Endothelial cell of umbilical vein (primary cell): ENCODE measurements at regions not wholly inside any gene's neighbourhood (a gene's known extent, or its start where the extent isn't known, plus 50 kb on each side); places are given as distances from the start of the nearest gene placed in this dataset.
"Not testable (repeated sequence)": the region's sequence is repeated elsewhere in the genome, so short reads cannot be mapped to it uniquely, and the experiment has no call there.

Experiments
- BruUV-seq: library from RNA; stranded (reverse); fragments of 400-500 nt; replicated peaks from 2 replicates; lab custom pipeline; 2021; lab: Mats Ljungman, UMichigan
- CTCF ChIA-PET: fragments of 300-600, 350-600 bp; sonication (Branson Sonifier 250); formaldehyde crosslinking; loops from one replicate; lab custom pipeline; 2021; ENCODE audit warnings: antibody characterized with exemption, inconsistent platforms; lab: Charles Lee
- POLR2A ChIA-PET: fragments of 300-600, 350-600 bp; sonication (Branson Sonifier 250); formaldehyde crosslinking; loops from one replicate; lab custom pipeline; 2021; ENCODE audit warnings: antibody characterized with exemption, inconsistent platforms; lab: Charles Lee
- DNase-seq: peaks from one replicate; pipeline ENCODE4 v3.0.0-alpha.2; 2011; ENCODE audit warnings: low read depth, low spot score
- FAIRE-seq: peaks from 2 replicates; lab custom pipeline; 2011; peaks lifted over from hg19 to GRCh38; lab: Jason Lieb, UNC
- H2AFZ ChIP-seq: 2 replicates; pipeline ENCODE4 v1.6.0; 2012; ENCODE audit warnings: low read depth, low read length, control low read depth, inconsistent platforms
- H3K27ac ChIP-seq: 2 replicates; pipeline ENCODE4 v1.5.1; 2011; ENCODE audit warnings: low read depth, mild to moderate bottlenecking, control low read depth, low read length, moderate library complexity; ENCODE audit not compliant: insufficient read depth
- H3K27me3 ChIP-seq, 2 experiments: 2 replicates each; pipeline versions ENCODE4 v1.6.0 to v1.6.1; 2011; ENCODE audit warnings: low read length in 2 of 2, mixed read lengths in 1 of 2; ENCODE audit not compliant: control insufficient read depth in 2 of 2, insufficient read depth in 2 of 2
- H3K36me3 ChIP-seq, 2 experiments: 2 replicates in 1 of 2; 3 replicates in 1 of 2; pipeline ENCODE4 v1.5.1; 2011; ENCODE audit warnings: low read length in 2 of 2, mild to moderate bottlenecking in 1 of 2, moderate library complexity in 1 of 2; ENCODE audit not compliant: control insufficient read depth in 2 of 2, insufficient read depth in 2 of 2; ENCODE audit errors: extremely low read depth in 1 of 2
- H3K4me1 ChIP-seq: 3 replicates; pipeline ENCODE4 v1.5.1; 2011; ENCODE audit warnings: mild to moderate bottlenecking, low read length; ENCODE audit not compliant: control insufficient read depth, insufficient read depth; ENCODE audit errors: extremely low read depth
- H3K4me2 ChIP-seq: 2 replicates; pipeline ENCODE4 v1.6.1; 2011; ENCODE audit warnings: low read length, control low read depth, mixed read lengths; ENCODE audit not compliant: insufficient read depth
- H3K4me3 ChIP-seq, 3 experiments: fragments of 200-600 bp in 1 of 3; sonication (generic), shearing (Covaris generic) in 1 of 3; replicated peaks in 1 of 3; 2 replicates each; pipeline ENCODE4 v1.5.1; 2011 to 2016; ENCODE audit warnings: control low read depth in 3 of 3, low read length in 3 of 3, mild to moderate bottlenecking in 2 of 3, inconsistent platforms in 1 of 3, low read depth in 1 of 3, moderate library complexity in 1 of 3; ENCODE audit not compliant: insufficient read depth in 1 of 3
- H3K79me2 ChIP-seq: 2 replicates; pipeline ENCODE4 v1.6.0; 2012; ENCODE audit warnings: low read length, inconsistent platforms; ENCODE audit not compliant: control insufficient read depth, insufficient read depth
- H3K9ac ChIP-seq: replicated peaks from 2 replicates; pipeline ENCODE3; 2011; ENCODE audit warnings: low read length, control low read depth; ENCODE audit not compliant: insufficient read depth; ENCODE audit errors: extremely low read depth
- H3K9me1 ChIP-seq: replicated peaks from 3 replicates; pipeline ENCODE4 v1.6.0; 2011; ENCODE audit warnings: mild to moderate bottlenecking, low read length; ENCODE audit not compliant: control insufficient read depth, insufficient read depth; ENCODE audit errors: extremely low read depth
- H3K9me3 ChIP-seq: replicated peaks from 2 replicates; pipeline ENCODE4 v1.5.1; 2012; ENCODE audit warnings: low read length, inconsistent platforms; ENCODE audit not compliant: control insufficient read depth, insufficient read depth
- H4K20me1 ChIP-seq: replicated peaks from 2 replicates; pipeline ENCODE3; 2011; ENCODE audit warnings: mild to moderate bottlenecking, low read length; ENCODE audit not compliant: control insufficient read depth, insufficient read depth; ENCODE audit errors: extremely low read depth
- CTCF ChIP-seq, 2 donors: IDR thresholded peaks; 1 replicate in 1 of 2; 2 replicates in 1 of 2; pipeline ENCODE4 v1.5.1; 2011; ENCODE audit warnings: low read length in 2 of 2, mild to moderate bottlenecking in 2 of 2, moderate library complexity in 2 of 2, control low read depth in 1 of 2, inconsistent platforms in 1 of 2, low read depth in 1 of 2; ENCODE audit not compliant: insufficient read depth in 1 of 2; ENCODE audit errors: extremely low read depth in 1 of 2
- EZH2 ChIP-seq: IDR thresholded peaks from 2 replicates; pipeline ENCODE4 v1.6.1; 2012; ENCODE audit warnings: borderline replicate concordance, low read depth, mild to moderate bottlenecking, moderate library complexity, low read length, inconsistent platforms; ENCODE audit not compliant: severe bottlenecking
- FOS ChIP-seq: IDR thresholded peaks from 2 replicates; pipeline ENCODE4 v1.6.1; 2011; ENCODE audit warnings: mild to moderate bottlenecking, low read length, moderate library complexity, borderline replicate concordance; ENCODE audit not compliant: insufficient read depth
- GATA2 ChIP-seq: IDR thresholded peaks from 2 replicates; pipeline ENCODE4 v1.7.0; 2011; ENCODE audit warnings: low read depth, mild to moderate bottlenecking, moderate library complexity, mixed read lengths, low read length; ENCODE audit not compliant: insufficient read length, insufficient read depth
- JUN ChIP-seq: IDR thresholded peaks from 2 replicates; pipeline ENCODE4 v1.6.1; 2011; ENCODE audit warnings: borderline replicate concordance, low read depth; ENCODE audit not compliant: insufficient read length, insufficient read depth
- MYC ChIP-seq: IDR thresholded peaks from one replicate; pipeline ENCODE4 v1.6.1; 2011; ENCODE audit warnings: mild to moderate bottlenecking, low read depth, low read length
- POLR2A ChIP-seq: IDR thresholded peaks from 2 replicates; pipeline ENCODE4 v1.6.1; 2012; ENCODE audit warnings: low read depth, mild to moderate bottlenecking, control low read depth, low read length
- POLR2AphosphoS5 ChIP-seq: IDR thresholded peaks from 2 replicates; pipeline ENCODE4 v1.6.1; 2012; ENCODE audit warnings: low read depth, mild to moderate bottlenecking, control low read depth, low read length, moderate library complexity; ENCODE audit not compliant: insufficient read depth
- dilution Hi-C: fragments of 300-500 bp; cut with MboI; formaldehyde crosslinking; loops from one replicate; pipeline ENCODE4 v1.15.0; 2019; ENCODE audit warnings: low sequenced_read_pairs; ENCODE audit not compliant: extremely low pct_ligation_motif_present
- intact Hi-C: fragments of 100-400 bp; cut with micrococcal nuclease; formaldehyde crosslinking; loops from one replicate; pipeline ENCODE4 v1.10.0; 2022
- TF ChIP-seq, protein P1 (sequence below): IDR thresholded peaks from 2 replicates; pipeline ENCODE4 v1.6.1; 2011; ENCODE audit not compliant: insufficient read depth, insufficient read length

- dilution Hi-C loops: no loop called here
- Histone ChIP-seq H3K9ac (no peak overlapping the region), H3K27ac (no peak overlapping the region), H3K79me2 (no peaks in the 10 kb centered on the region), H3K4me1 (no peaks in the 10 kb centered on the region), H4K20me1 (no peaks in the 10 kb centered on the region), H3K36me3 (no peaks in the 10 kb centered on the region), H3K9me3 (no peaks in the 10 kb centered on the region), H2AFZ (no peak overlapping the region), H3K27me3 (no peaks in the 10 kb centered on the region), H3K9me1 (no peaks in the 10 kb centered on the region), H3K4me3 (no peak overlapping the region), H3K4me2 (no peak overlapping the region)
- TF ChIP-seq CTCF (IDR thresholded peaks at IDR 0.05; ENCODE audit: extremely low read depth in 1 of 2, insufficient read depth in 1 of 2, low read depth in 1 of 2, low read length in 2 of 2) (no peak), GATA2 (no peak), EZH2 (no peak), POLR2AphosphoS5 (no peak), POLR2A (no peak), MYC (no peak), FOS (no peak), JUN (no peak)
- TF ChIP-seq, protein P1, sequence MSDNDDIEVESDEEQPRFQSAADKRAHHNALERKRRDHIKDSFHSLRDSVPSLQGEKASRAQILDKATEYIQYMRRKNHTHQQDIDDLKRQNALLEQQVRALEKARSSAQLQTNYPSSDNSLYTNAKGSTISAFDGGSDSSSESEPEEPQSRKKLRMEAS: no peak
- ChIA-PET POLR2A (no interaction called here), CTCF (no interaction called here)
- DNase-seq: no peak
- BruUV-seq: no TSS peak
- no peak for FAIRE-seq
- intact Hi-C loops: no loop called here
Measured at GRCh38 chr2:16182841-16183240, 242.5 kb downstream of the MYCN start.

- H3K4me1 ChIP-seq, intact Hi-C loops, H3K4me2 ChIP-seq, CTCF ChIA-PET, DNase-seq, H4K20me1 ChIP-seq, H3K9me1 ChIP-seq, H3K27me3 ChIP-seq, H3K36me3 ChIP-seq, POLR2A ChIA-PET, H3K79me2 ChIP-seq, FAIRE-seq, H3K9ac ChIP-seq, BruUV-seq, H3K4me3 ChIP-seq, H3K9me3 ChIP-seq, H3K27ac ChIP-seq, dilution Hi-C loops, H2AFZ ChIP-seq: not testable (repeated sequence)
Measured at GRCh38 chr2:16182311-16182815, 242.0 kb downstream of the MYCN start.
